Endodermal cell (in vitro differentiated cells): ENCODE measurements at regions not wholly inside any gene's neighbourhood (a gene's known extent, or its start where the extent isn't known, plus 50 kb on each side); places are given as distances from the start of the nearest gene placed in this dataset.

ENCODE experiments used
- DNase-seq: peaks from one replicate; pipeline ENCODE4 v3.0.0-alpha.2; 2017
- H3K27ac ChIP-seq: 2 replicates; pipeline ENCODE4 v1.5.1; 2013; ENCODE audit warnings: mild to moderate bottlenecking, low read depth, low read length, moderate library complexity
- H3K27me3 ChIP-seq: 2 replicates; pipeline ENCODE4 v1.6.1; 2013; ENCODE audit warnings: mild to moderate bottlenecking, low read length, moderate library complexity; ENCODE audit not compliant: insufficient read depth, control insufficient read depth, poor library complexity, severe bottlenecking
- H3K36me3 ChIP-seq: 2 replicates; pipeline ENCODE4 v1.7.0; 2013; ENCODE audit warnings: mild to moderate bottlenecking, low read length, moderate library complexity; ENCODE audit not compliant: control insufficient read depth, insufficient read depth
- H3K4me1 ChIP-seq: one replicate; pipeline ENCODE4 v1.7.0; 2013; ENCODE audit warnings: low read length; ENCODE audit not compliant: control insufficient read depth, insufficient read depth
- H3K4me3 ChIP-seq: 2 replicates; pipeline ENCODE4 v1.5.1; 2013; ENCODE audit warnings: mild to moderate bottlenecking, low read length, moderate library complexity
- H3K9ac ChIP-seq: 2 replicates; pipeline ENCODE4 v1.6.1; 2013; ENCODE audit warnings: mild to moderate bottlenecking, low read length, moderate library complexity; ENCODE audit not compliant: poor library complexity, severe bottlenecking; ENCODE audit errors: extremely low read depth
- H3K9me3 ChIP-seq: 2 replicates; pipeline ENCODE4 v1.6.1; 2013; ENCODE audit warnings: mild to moderate bottlenecking, low read length, moderate library complexity; ENCODE audit not compliant: control insufficient read depth
- H3K27ac Mint-ChIP-seq: 2 replicates; pipeline ENCODE4 v1.8.0; 2020; ENCODE audit warnings: mixed read lengths
- H3K27me3 Mint-ChIP-seq: 2 replicates; pipeline ENCODE4 v1.8.0; 2021; ENCODE audit warnings: mild to moderate bottlenecking, mixed read lengths; ENCODE audit not compliant: insufficient read depth
- H3K36me3 Mint-ChIP-seq: 2 replicates; pipeline ENCODE4 v1.8.0; 2020; ENCODE audit warnings: low read depth, mixed read lengths
- H3K4me1 Mint-ChIP-seq: 2 replicates; pipeline ENCODE4 v1.8.0; 2020; ENCODE audit warnings: mixed read lengths
- H3K4me3 Mint-ChIP-seq: 2 replicates; pipeline ENCODE4 v1.8.0; 2020; ENCODE audit warnings: mild to moderate bottlenecking, moderate library complexity, mixed read lengths
- H3K9me3 Mint-ChIP-seq: 2 replicates; pipeline ENCODE4 v1.8.0; 2020; ENCODE audit warnings: mild to moderate bottlenecking, mixed read lengths
- WGBS, 2 experiments: methylation state at CpG; one replicate each; pipeline versions ENCODE4 v1.1.5 to v1.1.7; 2013; ENCODE audit warnings: missing lambda C conversion rate in 2 of 2, mixed read lengths in 1 of 2; ENCODE audit not compliant: insufficient coverage in 1 of 2, insufficient read length in 1 of 2; 5-methylcytosine and 5-hydroxymethylcytosine counted together
- TF ChIP-seq, protein P1 (sequence below): fragments of 200-600 bp; sonication (generic); conservative IDR thresholded peaks from 2 replicates; pipeline ENCODE4 v1.5.0; 2021; ENCODE audit warnings: antibody characterized with exemption, mild to moderate bottlenecking

DNA sequence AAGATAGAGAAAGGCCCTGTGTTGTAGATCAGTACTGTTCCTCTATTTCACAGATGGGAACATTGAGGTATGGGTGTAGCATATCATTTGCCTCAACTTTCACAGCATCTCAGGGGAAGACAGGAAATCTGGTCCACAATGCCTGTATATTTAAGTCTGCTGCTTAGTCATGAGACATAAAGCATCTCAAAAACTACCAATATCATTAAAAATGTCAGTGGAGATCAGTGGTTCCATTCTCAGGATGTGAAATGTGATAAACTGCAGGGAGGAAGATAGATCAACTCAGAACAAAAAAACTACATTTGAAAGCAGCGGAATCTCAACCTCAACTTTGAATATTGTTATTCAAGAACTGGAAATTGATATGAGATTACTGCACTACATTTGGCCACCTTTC, 192.9 kb upstream of the PREP start:
- Mint-ChIP-seq H3K27me3 (no peaks in the 10 kb centered on the region), H3K9me3 (peaks cover 2% of the 10 kb centered on the region), H3K4me3 (no peak overlapping the region), H3K4me1 (no peaks in the 10 kb centered on the region), H3K36me3 (no peaks in the 10 kb centered on the region), H3K27ac (no peak overlapping the region)
- 80 to 100% methylated on average over 1 of the region's 1 CpG for WGBS, 2 experiments
- no peaks in the 10 kb centered on the region for H3K9me3 ChIP-seq
- H3K27me3 ChIP-seq = no peaks in the 10 kb centered on the region
- no peak overlapping the region for H3K27ac ChIP-seq
- no peak for DNase-seq
- H3K9ac ChIP-seq = no peak overlapping the region
- no peaks in the 10 kb centered on the region for H3K36me3 ChIP-seq
- TF ChIP-seq, protein P1, sequence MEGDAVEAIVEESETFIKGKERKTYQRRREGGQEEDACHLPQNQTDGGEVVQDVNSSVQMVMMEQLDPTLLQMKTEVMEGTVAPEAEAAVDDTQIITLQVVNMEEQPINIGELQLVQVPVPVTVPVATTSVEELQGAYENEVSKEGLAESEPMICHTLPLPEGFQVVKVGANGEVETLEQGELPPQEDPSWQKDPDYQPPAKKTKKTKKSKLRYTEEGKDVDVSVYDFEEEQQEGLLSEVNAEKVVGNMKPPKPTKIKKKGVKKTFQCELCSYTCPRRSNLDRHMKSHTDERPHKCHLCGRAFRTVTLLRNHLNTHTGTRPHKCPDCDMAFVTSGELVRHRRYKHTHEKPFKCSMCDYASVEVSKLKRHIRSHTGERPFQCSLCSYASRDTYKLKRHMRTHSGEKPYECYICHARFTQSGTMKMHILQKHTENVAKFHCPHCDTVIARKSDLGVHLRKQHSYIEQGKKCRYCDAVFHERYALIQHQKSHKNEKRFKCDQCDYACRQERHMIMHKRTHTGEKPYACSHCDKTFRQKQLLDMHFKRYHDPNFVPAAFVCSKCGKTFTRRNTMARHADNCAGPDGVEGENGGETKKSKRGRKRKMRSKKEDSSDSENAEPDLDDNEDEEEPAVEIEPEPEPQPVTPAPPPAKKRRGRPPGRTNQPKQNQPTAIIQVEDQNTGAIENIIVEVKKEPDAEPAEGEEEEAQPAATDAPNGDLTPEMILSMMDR = no peak
- no peaks in the 10 kb centered on the region for H3K4me1 ChIP-seq
- H3K4me3 ChIP-seq = no peak overlapping the region

- no peaks in the 10 kb centered on the region for H3K27me3 ChIP-seq
- H3K4me1 ChIP-seq = no peaks in the 10 kb centered on the region
- H3K27ac Mint-ChIP-seq = no peak overlapping the region
- no peaks in the 10 kb centered on the region for H3K9me3 ChIP-seq
- no peaks in the 10 kb centered on the region for H3K36me3 ChIP-seq
- no peak overlapping the region for H3K4me3 ChIP-seq
- H3K36me3 Mint-ChIP-seq = no peaks in the 10 kb centered on the region
- no peaks in the 10 kb centered on the region for H3K4me1 Mint-ChIP-seq
- H3K9ac ChIP-seq = no peak overlapping the region
- WGBS, 2 experiments = 94 to 96% methylated on average over 3 to 4 of the region's 4 CpGs
- TF ChIP-seq, protein P1 = no peak
- H3K9me3 Mint-ChIP-seq = peaks cover 2% of the 10 kb centered on the region
- DNase-seq = no peak
- H3K4me3 Mint-ChIP-seq = no peak overlapping the region
- H3K27ac ChIP-seq = no peak overlapping the region
- H3K27me3 Mint-ChIP-seq = no peaks in the 10 kb centered on the region
These were observed 191.9 kb upstream of the PREP start for GRCh38 chr6:105594821-105595220.

- H3K27me3 ChIP-seq = no peaks in the 10 kb centered on the region
- TF ChIP-seq, protein P1 = no peak
- Mint-ChIP-seq H3K27ac (no peak overlapping the region), H3K4me3 (no peak overlapping the region), H3K36me3 (no peaks in the 10 kb centered on the region), H3K4me1 (no peaks in the 10 kb centered on the region), H3K9me3 (peaks cover 2% of the 10 kb centered on the region), H3K27me3 (no peaks in the 10 kb centered on the region)
- no peaks in the 10 kb centered on the region for H3K36me3 ChIP-seq
- DNase-seq = no peak
- 84 to 93% methylated on average over 4 of the region's 4 CpGs for WGBS, 2 experiments
- H3K9me3 ChIP-seq = no peaks in the 10 kb centered on the region
- H3K9ac ChIP-seq = no peak overlapping the region
- no peak overlapping the region for H3K4me3 ChIP-seq
- H3K4me1 ChIP-seq = no peaks in the 10 kb centered on the region
- H3K27ac ChIP-seq = no peak overlapping the region
These were observed 191.2 kb upstream of the PREP start for GRCh38 chr6:105593805-105594671.
